ENCODE measurements at regions not wholly inside any gene's neighbourhood (a gene's known extent, or its start where the extent isn't known, plus 50 kb on each side); places are given as distances from the start of the nearest gene placed in this dataset.

GRCh38 chr13:62643007-62643483 lies 1227.4 kb upstream of the PCDH20 start:
- no peaks in the 10 kb centered on the region for H3K9me3 ChIP-seq
- no peaks in the 10 kb centered on the region for H3K27me3 ChIP-seq
- H3K4me1 ChIP-seq: no peaks in the 10 kb centered on the region
- H3K36me3 ChIP-seq: no peaks in the 10 kb centered on the region
- TF ChIP-seq EP300 (IDR thresholded peaks at IDR 0.05) (no peak), POLR2AphosphoS5 (IDR thresholded peaks at IDR 0.05) (no peak), POLR2A (IDR thresholded peaks at IDR 0.05) (no peak), CTCF (IDR thresholded peaks at IDR 0.05) (no peak)
- H3K4me3 ChIP-seq: no peak overlapping the region
- H3K27ac ChIP-seq: no peak overlapping the region
- DNase-seq (ENCODE audit: low spot score in 2 of 2): no peak
- 63% methylated on average over 4 of the region's 4 CpGs for WGBS

DNA sequence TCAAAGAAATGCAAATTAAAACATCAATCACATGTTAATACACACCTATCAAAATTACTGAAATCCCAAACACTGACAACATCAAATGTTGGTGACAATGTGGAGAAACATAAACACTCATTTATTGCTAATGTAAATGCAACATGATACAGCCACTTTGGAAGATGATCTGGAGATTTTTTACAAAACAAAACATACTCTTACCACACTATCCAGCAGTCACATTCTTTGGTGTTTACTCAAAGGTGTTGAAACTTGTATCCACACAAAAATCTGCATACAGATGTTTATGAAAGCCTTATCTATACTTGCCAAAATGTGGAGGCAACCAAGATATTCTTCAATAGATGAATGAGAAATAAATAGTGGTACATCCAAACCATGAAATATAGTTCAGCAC lies 1219.5 kb upstream of the PCDH20 start:
- Histone ChIP-seq H3K4me1 (no peaks in the 10 kb centered on the region), H3K4me3 (no peak overlapping the region), H3K9me3 (no peaks in the 10 kb centered on the region), H3K27me3 (no peaks in the 10 kb centered on the region), H3K36me3 (no peaks in the 10 kb centered on the region), H3K27ac (no peak overlapping the region)
- TF ChIP-seq POLR2AphosphoS5 (IDR thresholded peaks at IDR 0.05) (no peak), CTCF (IDR thresholded peaks at IDR 0.05) (no peak), POLR2A (IDR thresholded peaks at IDR 0.05) (no peak), EP300 (IDR thresholded peaks at IDR 0.05) (no peak)
- no peak for DNase-seq (ENCODE audit: low spot score in 2 of 2)

- Histone ChIP-seq H3K36me3 (no peaks in the 10 kb centered on the region), H3K27me3 (no peaks in the 10 kb centered on the region), H3K27ac (no peak overlapping the region), H3K4me3 (no peak overlapping the region), H3K4me1 (no peaks in the 10 kb centered on the region), H3K9me3 (no peaks in the 10 kb centered on the region)
- TF ChIP-seq POLR2AphosphoS5 (IDR thresholded peaks at IDR 0.05) (no peak), CTCF (IDR thresholded peaks at IDR 0.05) (no peak), EP300 (IDR thresholded peaks at IDR 0.05) (no peak), POLR2A (IDR thresholded peaks at IDR 0.05) (no peak)
- DNase-seq (ENCODE audit: low spot score in 2 of 2): no peak
- 100% methylated on average over 1 of the region's 1 CpG for WGBS
Observed at GRCh38 chr13:62633448-62633847, 1217.8 kb upstream of the PCDH20 start.

GRCh38 chr13:62631619-62632018 lies 1216.0 kb upstream of the PCDH20 start:
- Histone ChIP-seq H3K27me3 (no peaks in the 10 kb centered on the region), H3K9me3 (peaks cover 6% of the 10 kb centered on the region), H3K4me1 (no peaks in the 10 kb centered on the region), H3K27ac (no peak overlapping the region), H3K4me3 (no peak overlapping the region), H3K36me3 (no peaks in the 10 kb centered on the region)
- WGBS: 76% methylated on average over 2 of the region's 2 CpGs
- TF ChIP-seq EP300 (IDR thresholded peaks at IDR 0.05): no peak
- TF ChIP-seq POLR2A (IDR thresholded peaks at IDR 0.05): no peak
- TF ChIP-seq CTCF (IDR thresholded peaks at IDR 0.05): no peak
- DNase-seq (ENCODE audit: low spot score in 2 of 2): no peak

DNA sequence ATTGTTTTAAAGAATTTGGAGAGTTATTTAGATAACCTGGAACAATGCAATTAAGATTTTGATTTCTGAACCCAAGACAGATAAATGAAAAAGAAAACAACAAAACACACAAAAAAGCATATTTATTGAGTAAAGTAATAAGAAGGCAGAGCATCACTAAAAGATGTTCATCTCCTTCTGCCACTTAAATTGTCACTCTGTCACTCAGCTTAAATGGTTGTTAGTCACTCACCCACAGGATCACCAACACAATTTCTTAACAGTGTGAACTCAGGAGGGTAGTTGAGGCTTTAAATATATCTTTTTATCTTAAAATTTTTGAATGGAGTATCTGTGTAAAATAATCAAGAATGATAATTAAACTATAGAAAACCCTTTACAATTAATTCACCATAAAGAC lies 1215.5 kb upstream of the PCDH20 start:
- TF ChIP-seq POLR2AphosphoS5 (IDR thresholded peaks at IDR 0.05): no peak
- TF ChIP-seq POLR2A (IDR thresholded peaks at IDR 0.05): no peak
- no peak for TF ChIP-seq CTCF (IDR thresholded peaks at IDR 0.05)
- Histone ChIP-seq H3K27me3 (no peaks in the 10 kb centered on the region), H3K27ac (no peak overlapping the region), H3K4me1 (no peaks in the 10 kb centered on the region), H3K9me3 (peaks cover 6% of the 10 kb centered on the region), H3K4me3 (no peak overlapping the region), H3K36me3 (no peaks in the 10 kb centered on the region)
- DNase-seq (ENCODE audit: low spot score in 2 of 2): no peak

All from suprapubic skin (tissue), 4 donors.